ENCODE measurements at regions not wholly inside any gene's neighbourhood (a gene's known extent, or its start where the extent isn't known, plus 50 kb on each side); places are given as distances from the start of the nearest gene placed in this dataset.

- Histone ChIP-seq H3K4me3 (no peak overlapping the region), H3K27ac (no peak overlapping the region), H3K9me3 (no peaks in the 10 kb centered on the region), H3K27me3 (no peaks in the 10 kb centered on the region), H3K4me1 (peaks cover 0 to 5% (median 4%) of the 10 kb centered on the region in 4 donors), H3K36me3 (no peaks in the 10 kb centered on the region)
- 93 to 95% methylated on average over 5 of the region's 5 CpGs for WGBS, 2 donors (ENCODE audit: low coverage in 1 of 2)
- intact Hi-C loops (cut with DNase I; ENCODE audit: low total_unique reads), result no loop called here
- in situ Hi-C loops (cut with MboI; ENCODE audit: low pct_ligation_motif_present in 1 of 4, low pct_unique_long_range_greater_than_20kb in 1 of 4, low sequenced_read_pairs in 3 of 4), result loop anchor here in 1 of 4 donors (25.0 kb wide), 1 partner anchor 166 kb away; no protein-coding TSS in a partner anchor
- DNase-seq, result no peak
- TF ChIP-seq POLR2AphosphoS5 (IDR thresholded peaks at IDR 0.05), result no peak
- TF ChIP-seq EP300 (IDR thresholded peaks at IDR 0.05; ENCODE audit: low read depth), result no peak
- no peak for TF ChIP-seq CTCF (IDR thresholded peaks at IDR 0.05)
- TF ChIP-seq POLR2A (IDR thresholded peaks at IDR 0.05), result no peak
Observed at GRCh38 chr2:121146630-121147029, 138.4 kb downstream of the TFCP2L1 start.

- TF ChIP-seq CTCF (IDR thresholded peaks at IDR 0.05), result no peak
- no peak for TF ChIP-seq POLR2AphosphoS5 (IDR thresholded peaks at IDR 0.05)
- no peak for TF ChIP-seq EP300 (IDR thresholded peaks at IDR 0.05; ENCODE audit: low read depth)
- no peak for TF ChIP-seq POLR2A (IDR thresholded peaks at IDR 0.05)
- Histone ChIP-seq H3K9me3 (no peaks in the 10 kb centered on the region), H3K36me3 (no peaks in the 10 kb centered on the region), H3K4me1 (peaks cover 0 to 11% (median 7%) of the 10 kb centered on the region in 4 donors), H3K4me3 (no peak overlapping the region), H3K27ac (peak overlapping the region in 1 of 4 donors; percentile 6), H3K27me3 (no peaks in the 10 kb centered on the region)
- in situ Hi-C loops (cut with MboI; ENCODE audit: low pct_ligation_motif_present in 1 of 4, low pct_unique_long_range_greater_than_20kb in 1 of 4, low sequenced_read_pairs in 3 of 4) (loop anchor here in 1 of 4 donors (25.0 kb wide), 1 partner anchor 165 kb away; no protein-coding TSS in a partner anchor), intact Hi-C loops (cut with DNase I; ENCODE audit: low total_unique reads) (no loop called here)
- 52 to 64% methylated on average over 1 of the region's 1 CpG for WGBS, 2 donors (ENCODE audit: low coverage in 1 of 2)
- no peak for DNase-seq
Observed at GRCh38 chr2:121147766-121148165, 137.2 kb downstream of the TFCP2L1 start.

GRCh38 chr2:121148481-121148880, 136.5 kb downstream of the TFCP2L1 start:
- Histone ChIP-seq H3K4me1 (peaks cover 0 to 11% (median 7%) of the 10 kb centered on the region in 4 donors), H3K27me3 (no peaks in the 10 kb centered on the region), H3K9me3 (no peaks in the 10 kb centered on the region), H3K36me3 (no peaks in the 10 kb centered on the region), H3K27ac (no peak overlapping the region), H3K4me3 (no peak overlapping the region)
- in situ Hi-C loops (cut with MboI; ENCODE audit: low pct_ligation_motif_present in 1 of 4, low pct_unique_long_range_greater_than_20kb in 1 of 4, low sequenced_read_pairs in 3 of 4) (loop anchor here in 1 of 4 donors (25.0 kb wide), 1 partner anchor 164 kb away; no protein-coding TSS in a partner anchor), intact Hi-C loops (cut with DNase I; ENCODE audit: low total_unique reads) (no loop called here)
- 63 to 66% methylated on average over 3 of the region's 3 CpGs for WGBS, 2 donors (ENCODE audit: low coverage in 1 of 2)
- TF ChIP-seq CTCF (IDR thresholded peaks at IDR 0.05) (no peak), EP300 (IDR thresholded peaks at IDR 0.05; ENCODE audit: low read depth) (no peak), POLR2A (IDR thresholded peaks at IDR 0.05) (no peak), POLR2AphosphoS5 (IDR thresholded peaks at IDR 0.05) (no peak)
- no peak for DNase-seq

GRCh38 chr2:121149384-121149783, 135.6 kb downstream of the TFCP2L1 start:
- DNase-seq, result no peak
- Histone ChIP-seq H3K36me3 (no peaks in the 10 kb centered on the region), H3K27ac (no peak overlapping the region), H3K27me3 (no peaks in the 10 kb centered on the region), H3K4me1 (peaks cover 0 to 13% (median 9%) of the 10 kb centered on the region in 4 donors), H3K4me3 (no peak overlapping the region), H3K9me3 (no peaks in the 10 kb centered on the region)
- WGBS, 2 donors (ENCODE audit: low coverage in 1 of 2), result 84 to 88% methylated on average over 4 of the region's 4 CpGs
- in situ Hi-C loops (cut with MboI; ENCODE audit: low pct_ligation_motif_present in 1 of 4, low pct_unique_long_range_greater_than_20kb in 1 of 4, low sequenced_read_pairs in 3 of 4), result loop anchor here in 1 of 4 donors (25.0 kb wide), 1 partner anchor 163 kb away; no protein-coding TSS in a partner anchor
- intact Hi-C loops (cut with DNase I; ENCODE audit: low total_unique reads), result no loop called here
- TF ChIP-seq POLR2A (IDR thresholded peaks at IDR 0.05) (no peak), POLR2AphosphoS5 (IDR thresholded peaks at IDR 0.05) (no peak), EP300 (IDR thresholded peaks at IDR 0.05; ENCODE audit: low read depth) (no peak), CTCF (IDR thresholded peaks at IDR 0.05) (no peak)
